ENCODE measurements at regions not wholly inside any gene's neighbourhood (a gene's known extent, or its start where the extent isn't known, plus 50 kb on each side); places are given as distances from the start of the nearest gene placed in this dataset.

DNA sequence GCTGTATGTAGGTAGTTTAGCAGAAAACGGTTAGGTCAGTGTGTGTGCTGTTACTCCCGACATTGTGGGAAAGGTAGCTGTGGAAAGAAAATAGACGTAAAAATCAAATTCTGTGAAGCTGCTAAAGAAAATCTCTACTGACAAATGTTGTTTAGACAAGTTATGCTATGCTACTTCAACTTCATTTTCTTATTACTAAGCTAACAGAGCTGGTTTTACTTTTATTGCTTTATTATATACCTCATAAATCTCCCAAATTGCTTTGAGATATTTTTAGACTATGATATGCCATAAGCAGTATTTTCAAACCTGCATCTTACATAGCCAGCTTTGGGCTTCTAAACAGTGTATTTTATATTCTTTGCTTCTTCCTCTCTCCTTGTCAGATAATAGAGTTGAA lies 108.2 kb upstream of the PACRGL start:
- TF ChIP-seq CTCF (IDR thresholded peaks at IDR 0.05; ENCODE audit: insufficient read depth, low read length, poor library complexity, severe bottlenecking) (no peak), EZH2phosphoT487 (conservative IDR thresholded peaks at IDR 0.05; ENCODE audit: low read length) (no peak)
